ENCODE measurements at regions not wholly inside any gene's neighbourhood (a gene's known extent, or its start where the extent isn't known, plus 50 kb on each side); places are given as distances from the start of the nearest gene placed in this dataset.
"Not testable (repeated sequence)": the region's sequence is repeated elsewhere in the genome, so short reads cannot be mapped to it uniquely, and the experiment has no call there.

- DNase-seq, result no peak
Observed at GRCh38 chr12:72865921-72866320, 593.8 kb downstream of the TRHDE start.

- DNase-seq, result no peak
Observed at GRCh38 chr12:72869024-72869423, 596.9 kb downstream of the TRHDE start.

- DNase-seq, result no peak
Observed at GRCh38 chr12:72872238-72872887, 600.2 kb downstream of the TRHDE start.

- no peak for DNase-seq
Observed at GRCh38 chr12:72872996-72873395, 600.8 kb downstream of the TRHDE start.

DNA sequence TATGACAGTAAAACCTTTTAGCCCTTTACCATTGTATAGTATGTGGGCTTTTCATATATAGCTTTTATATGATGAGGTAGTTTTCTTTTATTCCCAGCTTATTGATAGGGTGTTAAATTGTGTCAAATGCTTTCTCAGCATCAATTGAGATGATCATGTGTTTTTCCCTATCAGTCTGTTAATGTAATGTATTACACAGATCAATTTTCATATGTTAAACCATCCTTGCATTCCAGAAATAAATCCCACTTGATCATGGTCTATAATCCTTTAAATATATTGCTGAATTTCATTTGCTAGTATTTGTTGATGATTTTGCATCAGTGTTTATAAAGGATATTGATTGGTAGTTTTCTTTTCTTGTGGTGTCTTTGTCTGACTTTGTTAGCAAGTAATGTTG lies 603.9 kb downstream of the TRHDE start:
- DNase-seq, result no peak

GRCh38 chr12:72888693-72889092 lies 616.5 kb downstream of the TRHDE start:
- DNase-seq, result no peak

- DNase-seq, result no peak
Observed at GRCh38 chr12:72889791-72890190, 617.6 kb downstream of the TRHDE start.

- no peak for DNase-seq
Observed at GRCh38 chr12:72901685-72902084, 629.5 kb downstream of the TRHDE start.

GRCh38 chr12:72925716-72926115 lies 653.5 kb downstream of the TRHDE start:
- no peak for DNase-seq

GRCh38 chr12:72931838-72932237 lies 659.7 kb downstream of the TRHDE start:
- DNase-seq, result not testable (repeated sequence)

DNA sequence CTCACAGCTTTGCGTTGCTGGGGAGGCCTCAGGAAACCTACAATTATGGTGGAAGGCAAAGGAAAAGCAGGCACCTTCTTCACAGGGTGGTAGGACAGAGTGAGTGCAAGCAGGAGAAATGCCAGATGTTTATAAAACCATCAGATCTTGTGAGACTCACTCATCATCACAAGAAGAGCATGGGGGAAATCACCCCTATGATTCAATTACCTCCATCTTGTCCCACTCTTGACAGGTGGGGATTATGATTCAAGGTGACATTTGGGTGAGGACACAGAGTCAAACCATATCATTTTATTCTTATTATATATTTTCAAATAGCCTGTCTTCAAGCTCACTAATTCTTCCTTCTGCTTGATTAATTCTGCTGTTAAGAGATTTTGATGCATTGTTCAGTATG lies 665.3 kb downstream of the TRHDE start:
- no peak for DNase-seq

- DNase-seq, result no peak
Observed at GRCh38 chr12:72957454-72957853, 685.3 kb downstream of the TRHDE start.

DNA sequence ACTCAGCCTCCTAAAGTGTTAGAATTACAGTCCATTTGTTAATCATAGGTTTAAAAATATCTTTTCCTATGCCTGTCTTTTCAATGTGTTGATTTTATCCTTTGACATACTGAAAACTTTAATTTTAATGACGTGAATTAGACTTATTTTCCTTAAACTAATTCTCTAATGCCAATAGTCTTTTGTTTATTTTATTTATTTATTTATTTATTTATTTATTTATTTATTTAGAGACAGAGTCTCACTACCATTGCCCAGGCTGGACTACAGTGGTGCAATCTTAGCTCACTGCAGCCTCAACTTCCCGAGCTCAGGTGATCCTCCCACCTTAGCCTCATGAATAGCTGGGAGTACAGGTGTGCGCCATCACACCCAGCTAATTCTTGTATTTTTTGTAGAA lies 694.5 kb downstream of the TRHDE start:
- no peak for DNase-seq

DNA sequence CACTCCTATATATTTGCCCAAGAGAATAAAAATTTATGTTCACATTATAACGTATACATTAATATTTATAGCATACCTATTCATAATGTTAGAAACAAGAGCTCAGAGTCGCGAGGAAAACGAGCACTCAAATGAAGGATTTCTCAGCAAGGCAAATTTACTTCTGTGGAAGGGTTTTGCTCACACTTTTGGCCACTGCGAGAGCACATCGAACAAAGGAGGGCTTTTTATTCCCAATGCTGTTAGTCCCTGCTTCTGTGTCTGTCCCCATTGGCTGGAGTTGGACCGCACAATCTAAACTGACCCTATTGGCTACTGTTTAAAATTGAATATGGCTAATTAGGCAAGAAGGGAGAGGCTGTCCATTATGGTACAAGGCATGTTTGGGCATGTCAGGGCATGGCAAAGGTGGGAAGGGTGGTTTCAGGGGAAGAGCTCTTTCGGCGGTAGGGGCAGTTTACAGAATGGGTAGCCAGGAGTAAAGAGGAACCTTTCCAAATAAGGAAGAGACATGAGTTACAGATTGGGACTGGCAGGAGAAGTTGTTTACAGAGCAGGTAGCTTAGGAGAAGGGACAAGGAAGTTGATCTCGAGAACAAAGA lies 702.9 kb downstream of the TRHDE start:
- no peak for DNase-seq

GRCh38 chr12:72978999-72979398 lies 706.8 kb downstream of the TRHDE start:
- no peak for DNase-seq

DNA sequence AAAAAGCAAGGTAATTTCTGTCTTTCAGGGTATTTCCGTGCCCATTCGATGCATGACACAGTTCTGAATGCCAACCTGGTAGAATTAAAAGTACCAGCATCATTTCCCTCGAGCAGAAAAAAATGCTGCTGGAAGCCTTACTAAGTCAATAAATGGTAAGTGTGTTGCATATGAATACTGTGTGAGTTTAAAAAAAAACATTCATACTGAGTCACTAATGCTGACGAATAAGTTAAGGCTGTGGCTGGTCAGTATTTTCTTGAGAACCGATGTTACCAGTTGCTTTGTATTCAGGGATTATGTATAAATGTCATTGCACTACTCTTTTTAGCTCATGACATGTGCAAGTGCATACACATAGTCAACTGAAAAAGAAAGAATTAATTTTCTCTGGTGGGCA lies 710.2 kb downstream of the TRHDE start:
- DNase-seq, result no peak

DNA sequence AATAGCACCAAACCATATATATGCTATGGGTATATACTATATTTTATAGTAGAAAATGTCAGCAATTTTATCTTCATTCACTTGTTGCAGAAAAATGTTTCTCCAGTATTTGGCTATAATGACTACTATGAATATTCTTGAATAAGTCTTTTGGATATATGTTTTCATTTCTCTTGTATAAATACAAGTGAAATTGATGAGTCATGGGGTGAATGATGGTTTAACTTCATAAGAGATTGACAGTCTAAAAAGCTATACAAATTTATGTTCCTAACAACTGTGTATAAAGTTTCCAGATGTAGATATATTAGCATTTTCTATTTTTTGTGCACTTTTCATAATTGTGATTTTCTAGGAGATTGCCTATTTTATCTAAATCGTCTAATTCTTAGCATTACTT lies 714.8 kb downstream of the TRHDE start:
- DNase-seq, result no peak

- no peak for DNase-seq
Observed at GRCh38 chr12:72989458-72989947, 717.3 kb downstream of the TRHDE start.

- DNase-seq, result not testable (repeated sequence)
Observed at GRCh38 chr12:72995029-72995428, 722.9 kb downstream of the TRHDE start.

GRCh38 chr12:72995616-72996015 lies 723.4 kb downstream of the TRHDE start:
- no peak for DNase-seq

DNA sequence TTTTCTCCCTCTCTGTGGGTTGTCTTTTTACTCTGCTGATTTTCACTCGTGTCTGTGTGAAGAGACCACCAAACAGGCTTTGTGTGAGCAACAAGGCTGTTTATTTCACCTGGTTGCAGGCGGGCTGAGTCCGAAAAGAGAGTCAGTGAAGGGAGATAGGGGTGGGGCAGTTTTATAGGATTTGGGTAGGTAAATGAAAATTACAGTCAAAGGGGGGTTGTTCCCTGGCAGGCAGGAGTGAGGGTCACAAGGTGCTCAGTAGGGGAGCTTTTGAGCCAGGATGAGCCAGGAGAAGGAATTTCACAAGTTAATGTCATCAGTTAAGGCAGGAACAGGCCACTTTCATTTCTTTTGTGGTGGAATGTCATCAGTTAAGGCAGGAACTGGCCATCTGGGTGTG lies 729.6 kb downstream of the TRHDE start:
- DNase-seq, result not testable (repeated sequence)

- not testable (repeated sequence) for DNase-seq
Observed at GRCh38 chr12:73002504-73002903, 730.3 kb downstream of the TRHDE start.

DNA sequence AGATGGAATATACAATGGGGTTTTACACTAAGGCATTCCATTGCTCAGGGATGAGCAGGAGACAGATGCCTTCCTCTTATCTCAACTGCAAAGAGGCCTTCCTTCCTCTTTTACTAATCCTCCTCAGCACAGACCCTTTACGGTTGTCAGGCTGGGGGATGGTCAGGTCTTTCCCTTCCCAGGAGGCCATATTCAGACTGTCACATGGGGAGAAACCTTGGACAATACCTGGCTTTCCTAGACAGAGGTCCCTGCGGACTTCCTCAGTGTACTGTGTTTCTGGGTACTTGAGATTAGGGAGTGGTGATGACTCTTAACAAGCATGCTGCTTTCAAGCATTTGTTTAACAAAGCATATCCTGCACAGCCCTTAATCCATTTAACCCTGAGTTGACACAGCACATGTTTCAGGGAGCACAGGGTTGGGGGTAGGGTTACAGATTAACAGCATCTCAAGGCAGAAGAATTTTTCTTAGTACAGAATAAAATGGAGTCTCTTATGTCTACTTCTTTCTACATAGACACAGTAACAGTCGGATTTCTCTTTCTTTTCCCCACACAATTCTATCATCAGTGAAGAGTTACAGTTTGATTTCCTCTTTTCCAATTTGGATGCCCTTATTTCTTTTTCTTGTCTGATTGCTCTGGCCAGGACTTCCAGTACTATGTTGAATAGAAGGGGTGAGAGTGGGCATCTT lies 737.1 kb downstream of the TRHDE start:
- DNase-seq, result not testable (repeated sequence)

GRCh38 chr12:73017981-73018380 lies 745.8 kb downstream of the TRHDE start:
- DNase-seq, result no peak

Measured in right hindlimb (tissue), 1 donor.